ENCODE measurements at regions not wholly inside any gene's neighbourhood (a gene's known extent, or its start where the extent isn't known, plus 50 kb on each side); places are given as distances from the start of the nearest gene placed in this dataset.

GRCh38 chr9:135249711-135250110 lies 162.2 kb downstream of the OLFM1 start:
- no peaks in the 10 kb centered on the region for H3K4me1 Mint-ChIP-seq (ENCODE audit: unreplicated experiment)
- H3K4me3 Mint-ChIP-seq, result no peak overlapping the region
- H3K36me3 Mint-ChIP-seq, result no peaks in the 10 kb centered on the region
- H3K27me3 Mint-ChIP-seq, result peaks cover 29% of the 10 kb centered on the region
- no peak for DNase-seq (ENCODE audit: extremely low spot score, unreplicated experiment)
- no peak overlapping the region for H3K27ac Mint-ChIP-seq
- no peaks in the 10 kb centered on the region for H3K9me3 Mint-ChIP-seq
- TF ChIP-seq CTCF (conservative IDR thresholded peaks at IDR 0.05), result no peak

GRCh38 chr9:135251331-135251761 lies 163.9 kb downstream of the OLFM1 start:
- no peak for TF ChIP-seq CTCF (conservative IDR thresholded peaks at IDR 0.05)
- Mint-ChIP-seq H3K9me3 (no peaks in the 10 kb centered on the region), H3K27me3 (peaks cover 21% of the 10 kb centered on the region), H3K4me3 (no peak overlapping the region), H3K36me3 (no peaks in the 10 kb centered on the region), H3K4me1 (ENCODE audit: unreplicated experiment) (no peaks in the 10 kb centered on the region), H3K27ac (no peak overlapping the region)
- no peak for DNase-seq (ENCODE audit: extremely low spot score, unreplicated experiment)

GRCh38 chr9:135251996-135252760 lies 164.7 kb downstream of the OLFM1 start:
- H3K36me3 Mint-ChIP-seq, result no peaks in the 10 kb centered on the region
- peaks cover 19% of the 10 kb centered on the region for H3K27me3 Mint-ChIP-seq
- no peak overlapping the region for H3K4me3 Mint-ChIP-seq
- no peak for DNase-seq (ENCODE audit: extremely low spot score, unreplicated experiment)
- H3K27ac Mint-ChIP-seq, result no peak overlapping the region
- no peaks in the 10 kb centered on the region for H3K4me1 Mint-ChIP-seq (ENCODE audit: unreplicated experiment)
- H3K9me3 Mint-ChIP-seq, result no peaks in the 10 kb centered on the region
- no peak for TF ChIP-seq CTCF (conservative IDR thresholded peaks at IDR 0.05)

- Mint-ChIP-seq H3K9me3 (no peaks in the 10 kb centered on the region), H3K27ac (no peak overlapping the region), H3K36me3 (no peaks in the 10 kb centered on the region), H3K27me3 (peaks cover 17% of the 10 kb centered on the region), H3K4me3 (no peak overlapping the region), H3K4me1 (ENCODE audit: unreplicated experiment) (no peaks in the 10 kb centered on the region)
- DNase-seq (ENCODE audit: extremely low spot score, unreplicated experiment), result no peak
- no peak for TF ChIP-seq CTCF (conservative IDR thresholded peaks at IDR 0.05)
Measured at GRCh38 chr9:135252980-135253304, 165.5 kb downstream of the OLFM1 start.

GRCh38 chr9:135253305-135254004 lies 166.0 kb downstream of the OLFM1 start:
- no peaks in the 10 kb centered on the region for H3K4me1 Mint-ChIP-seq (ENCODE audit: unreplicated experiment)
- no peaks in the 10 kb centered on the region for H3K9me3 Mint-ChIP-seq
- DNase-seq (ENCODE audit: extremely low spot score, unreplicated experiment), result no peak
- H3K27ac Mint-ChIP-seq, result no peak overlapping the region
- TF ChIP-seq CTCF (conservative IDR thresholded peaks at IDR 0.05), result no peak
- H3K27me3 Mint-ChIP-seq, result peaks cover 17% of the 10 kb centered on the region
- no peaks in the 10 kb centered on the region for H3K36me3 Mint-ChIP-seq
- no peak overlapping the region for H3K4me3 Mint-ChIP-seq

Measured in type B pancreatic cell (in vitro differentiated cells).